H1 (cell line): ENCODE measurements at regions not wholly inside any gene's neighbourhood (a gene's known extent, or its start where the extent isn't known, plus 50 kb on each side); places are given as distances from the start of the nearest gene placed in this dataset.

ENCODE experiments used
- ASH2L ChIP-seq: fragments of 200-600, 300-600 bp; sonication (generic); IDR thresholded peaks from one replicate; pipeline ENCODE4 v1.7.1; 2017; ENCODE audit warnings: low read length
- BACH1 ChIP-seq: IDR thresholded peaks from 2 replicates; pipeline ENCODE4 v1.6.1; 2012; ENCODE audit warnings: low read length, improper control_type of control experiment
- CHD2 ChIP-seq: IDR thresholded peaks from 2 replicates; pipeline ENCODE4 v1.6.1; 2012; ENCODE audit warnings: low read length, improper control_type of control experiment
- HDAC6 ChIP-seq: IDR thresholded peaks from one replicate; pipeline ENCODE4 v1.7.1; 2012; ENCODE audit warnings: low read depth, mild to moderate bottlenecking, inconsistent platforms, low read length, moderate library complexity
- NRF1 ChIP-seq: IDR thresholded peaks from 2 replicates; pipeline ENCODE4 v1.6.1; 2011; ENCODE audit warnings: mild to moderate bottlenecking, low read depth, low read length, improper control_type of control experiment
- RNF2 ChIP-seq: fragments of 200-900, 300-1000 bp; sonication (generic); IDR thresholded peaks from 2 replicates; pipeline ENCODE4 v1.7.1; 2016; ENCODE audit warnings: borderline replicate concordance, low read depth, mild to moderate bottlenecking, antibody characterized with exemption, low read length; ENCODE audit not compliant: poor library complexity, severe bottlenecking; ENCODE audit errors: missing control alignments
- SUZ12 ChIP-seq: fragments of 200-600 bp; sonication (generic); IDR thresholded peaks from 2 replicates; pipeline ENCODE4 v1.6.1; 2012; ENCODE audit warnings: mild to moderate bottlenecking, inconsistent platforms, low read length, moderate library complexity, mixed read lengths
- TAF1 ChIP-seq: IDR thresholded peaks from 2 replicates; pipeline ENCODE4 v1.6.1; 2011; ENCODE audit warnings: mild to moderate bottlenecking, low read depth, low read length

- no peak for TF ChIP-seq BACH1
- no peak for TF ChIP-seq RNF2
- TF ChIP-seq CHD2, result no peak
- no peak for TF ChIP-seq HDAC6
- TF ChIP-seq NRF1, result no peak
- no peak for TF ChIP-seq TAF1
- no peak for TF ChIP-seq SUZ12
- TF ChIP-seq ASH2L, result no peak
Observed at GRCh38 chr13:65914716-65915115, 1315.4 kb downstream of the PCDH9 start (continued).
